Naive thymus-derived CD8-positive, alpha-beta T cell (primary cell): ENCODE measurements at regions not wholly inside any gene's neighbourhood (a gene's known extent, or its start where the extent isn't known, plus 50 kb on each side); places are given as distances from the start of the nearest gene placed in this dataset.

Source experiments
- ATAC-seq, 2 donors: fragments of 150-1000 bp; cut with Tn5 transposase in 1 of 2; sonication (Bioruptor Pico), chemical (Tn5 transposase) in 1 of 2; 1 replicate in 1 of 2; 2 replicates in 1 of 2; pipeline ENCODE4 v1.10.0; 2021; ENCODE audit warnings: mild to moderate bottlenecking in 2 of 2, moderate library complexity in 2 of 2
- POLR2A ChIA-PET: fragments of 350-600 bp; sonication (Branson Sonifier 250); formaldehyde crosslinking; loops from one replicate; lab custom pipeline; 2021; ENCODE audit warnings: antibody characterized with exemption; lab: Charles Lee
- DNase-seq, 10 donors: peaks; one replicate each; pipeline versions ENCODE4 v3.0.0 to v3.0.0-alpha.2; 2020 to 2022
- H3K27ac Mint-ChIP-seq, 10 donors: one replicate each; pipeline ENCODE4 v1.8.0; 2020 to 2022; ENCODE audit warnings: mild to moderate bottlenecking in 10 of 10, mixed read lengths in 10 of 10, moderate library complexity in 4 of 10, inconsistent platforms in 1 of 10
- H3K27me3 Mint-ChIP-seq, 5 donors: one replicate each; pipeline ENCODE4 v1.8.0; 2021 to 2022; ENCODE audit warnings: mixed read lengths in 5 of 5
- H3K36me3 Mint-ChIP-seq, 3 donors: one replicate each; pipeline ENCODE4 v1.8.0; 2020 to 2022; ENCODE audit warnings: mixed read lengths in 3 of 3, mild to moderate bottlenecking in 2 of 3, inconsistent platforms in 1 of 3
- H3K4me1 Mint-ChIP-seq, 4 donors: one replicate each; pipeline ENCODE4 v1.8.0; 2021 to 2022; ENCODE audit warnings: mixed read lengths in 4 of 4
- H3K4me3 Mint-ChIP-seq, 10 donors: one replicate each; pipeline ENCODE4 v1.8.0; 2020 to 2022; ENCODE audit warnings: mild to moderate bottlenecking in 10 of 10, mixed read lengths in 10 of 10, moderate library complexity in 6 of 10, inconsistent platforms in 1 of 10
- H3K9me3 Mint-ChIP-seq, 9 donors: one replicate each; pipeline ENCODE4 v1.8.0; 2020 to 2022; ENCODE audit warnings: mixed read lengths in 9 of 9, mild to moderate bottlenecking in 3 of 9, inconsistent platforms in 1 of 9, moderate library complexity in 1 of 9

DNA sequence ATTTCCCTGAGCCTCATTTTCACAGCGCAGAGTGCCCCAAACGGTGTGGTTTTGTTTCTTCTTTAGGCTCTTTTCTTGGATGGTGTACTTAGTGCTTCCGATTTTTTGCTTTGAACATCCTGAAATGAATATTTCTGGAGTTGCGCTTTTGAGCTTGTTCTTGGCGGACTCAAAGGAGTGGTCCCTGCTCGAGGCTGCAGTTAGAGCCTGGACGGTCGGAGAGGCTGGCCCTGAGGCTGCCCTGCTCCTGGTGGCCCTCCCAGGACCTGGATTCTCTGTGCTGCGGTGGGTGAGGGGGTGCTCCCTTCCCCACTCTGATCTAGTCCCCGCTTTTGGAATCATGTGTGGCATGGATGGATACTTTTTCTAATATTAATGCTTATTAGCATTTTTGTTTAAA, 291.8 kb upstream of the IRX4 start:
- Mint-ChIP-seq H3K4me1 (no peaks in the 10 kb centered on the region), H3K36me3 (no peaks in the 10 kb centered on the region), H3K27me3 (peaks cover 0 to 27% (median 0%) of the 10 kb centered on the region in 5 donors), H3K4me3 (no peak overlapping the region), H3K9me3 (no peaks in the 10 kb centered on the region), H3K27ac (no peak overlapping the region)
- DNase-seq (no peak), ATAC-seq (no peak)
- POLR2A ChIA-PET = no interaction called here

DNA sequence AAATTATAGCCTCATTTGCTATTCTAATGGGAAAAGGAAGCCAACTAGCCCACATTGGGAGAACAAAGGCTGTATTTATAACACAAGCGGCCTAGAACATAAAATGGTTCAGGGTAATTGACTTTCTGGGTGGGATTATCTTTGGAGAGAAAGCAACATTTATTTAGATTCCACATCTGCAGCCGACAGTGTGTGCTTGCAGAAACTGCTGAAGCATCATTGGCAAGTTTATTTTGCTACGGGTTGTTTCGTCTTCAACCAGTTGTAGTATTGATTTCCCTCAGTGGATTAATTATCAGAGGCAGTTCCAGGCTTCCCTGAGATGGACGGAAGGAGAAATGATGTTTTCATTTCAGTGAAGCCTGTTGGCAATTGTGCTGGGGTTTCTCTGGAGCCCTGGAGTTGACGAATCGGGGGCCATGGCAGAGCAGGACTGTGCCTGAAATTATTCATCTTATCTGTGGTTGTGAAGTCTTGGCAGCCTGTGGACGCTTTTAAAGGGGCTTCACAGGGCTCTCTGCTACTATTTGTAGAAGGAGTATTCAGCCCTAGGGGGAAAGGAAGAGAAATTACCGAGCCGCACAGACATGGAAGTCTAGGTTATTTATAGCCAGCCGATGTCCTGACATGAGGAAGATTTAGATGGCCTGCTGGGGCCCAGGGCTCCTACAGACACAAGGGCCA, 290.6 kb upstream of the IRX4 start:
- ATAC-seq = no peak
- Mint-ChIP-seq H3K27ac (no peak overlapping the region), H3K4me3 (no peak overlapping the region), H3K36me3 (no peaks in the 10 kb centered on the region), H3K4me1 (no peaks in the 10 kb centered on the region), H3K27me3 (peaks cover 0 to 27% (median 0%) of the 10 kb centered on the region in 5 donors), H3K9me3 (no peaks in the 10 kb centered on the region)
- POLR2A ChIA-PET = no interaction called here
- no peak for DNase-seq

DNA sequence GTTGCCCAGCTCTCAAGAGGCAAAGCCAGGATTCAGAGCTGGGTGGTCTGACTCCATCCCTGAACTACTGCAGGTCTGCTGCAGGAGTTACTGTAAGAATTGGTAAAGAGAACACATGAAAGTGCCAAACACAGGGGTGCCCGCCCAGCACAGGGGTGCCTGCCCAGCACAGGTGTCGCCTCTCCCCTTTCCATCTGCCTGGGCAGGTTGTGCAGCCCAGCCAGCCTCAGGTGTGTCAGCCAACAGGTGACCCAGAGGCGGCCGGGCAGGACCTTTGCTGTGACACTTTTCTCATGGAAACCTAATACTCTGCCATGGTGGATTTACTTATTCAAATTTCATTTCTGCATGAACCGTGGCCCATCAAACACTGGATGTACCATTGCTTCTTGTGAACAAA, 289.7 kb upstream of the IRX4 start:
- POLR2A ChIA-PET = no interaction called here
- H3K27ac Mint-ChIP-seq = no peak overlapping the region
- no peaks in the 10 kb centered on the region for H3K36me3 Mint-ChIP-seq
- H3K9me3 Mint-ChIP-seq = no peaks in the 10 kb centered on the region
- DNase-seq = no peak
- no peak overlapping the region for H3K4me3 Mint-ChIP-seq
- H3K27me3 Mint-ChIP-seq = peaks cover 0 to 27% (median 0%) of the 10 kb centered on the region in 5 donors
- ATAC-seq = no peak
- H3K4me1 Mint-ChIP-seq = no peaks in the 10 kb centered on the region

DNA sequence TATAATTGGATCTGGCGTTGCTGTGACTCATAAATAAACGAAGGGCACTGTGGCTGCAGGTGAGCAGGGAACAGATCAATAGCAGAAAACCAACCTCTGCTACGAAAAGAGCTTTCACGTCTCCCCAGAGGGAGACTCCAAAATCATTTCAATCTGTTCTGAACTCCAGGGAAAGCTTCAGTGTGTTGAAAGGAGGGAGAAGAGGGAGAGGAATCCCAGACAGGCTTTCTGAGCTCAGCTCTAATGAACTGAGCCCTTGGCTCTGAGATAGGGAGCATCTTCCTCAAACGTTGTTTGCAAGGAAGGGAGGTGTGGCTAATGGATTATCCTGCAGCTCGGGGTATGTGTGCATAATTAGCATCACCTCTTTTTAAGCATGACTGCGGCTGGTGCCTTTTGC, 288.0 kb upstream of the IRX4 start:
- no peaks in the 10 kb centered on the region for H3K4me1 Mint-ChIP-seq
- no peak overlapping the region for H3K4me3 Mint-ChIP-seq
- H3K27me3 Mint-ChIP-seq = peaks cover 0 to 27% (median under 1%) of the 10 kb centered on the region in 5 donors
- no peak overlapping the region for H3K27ac Mint-ChIP-seq
- POLR2A ChIA-PET = no interaction called here
- DNase-seq = no peak
- H3K36me3 Mint-ChIP-seq = no peaks in the 10 kb centered on the region
- H3K9me3 Mint-ChIP-seq = no peaks in the 10 kb centered on the region
- no peak for ATAC-seq

DNA sequence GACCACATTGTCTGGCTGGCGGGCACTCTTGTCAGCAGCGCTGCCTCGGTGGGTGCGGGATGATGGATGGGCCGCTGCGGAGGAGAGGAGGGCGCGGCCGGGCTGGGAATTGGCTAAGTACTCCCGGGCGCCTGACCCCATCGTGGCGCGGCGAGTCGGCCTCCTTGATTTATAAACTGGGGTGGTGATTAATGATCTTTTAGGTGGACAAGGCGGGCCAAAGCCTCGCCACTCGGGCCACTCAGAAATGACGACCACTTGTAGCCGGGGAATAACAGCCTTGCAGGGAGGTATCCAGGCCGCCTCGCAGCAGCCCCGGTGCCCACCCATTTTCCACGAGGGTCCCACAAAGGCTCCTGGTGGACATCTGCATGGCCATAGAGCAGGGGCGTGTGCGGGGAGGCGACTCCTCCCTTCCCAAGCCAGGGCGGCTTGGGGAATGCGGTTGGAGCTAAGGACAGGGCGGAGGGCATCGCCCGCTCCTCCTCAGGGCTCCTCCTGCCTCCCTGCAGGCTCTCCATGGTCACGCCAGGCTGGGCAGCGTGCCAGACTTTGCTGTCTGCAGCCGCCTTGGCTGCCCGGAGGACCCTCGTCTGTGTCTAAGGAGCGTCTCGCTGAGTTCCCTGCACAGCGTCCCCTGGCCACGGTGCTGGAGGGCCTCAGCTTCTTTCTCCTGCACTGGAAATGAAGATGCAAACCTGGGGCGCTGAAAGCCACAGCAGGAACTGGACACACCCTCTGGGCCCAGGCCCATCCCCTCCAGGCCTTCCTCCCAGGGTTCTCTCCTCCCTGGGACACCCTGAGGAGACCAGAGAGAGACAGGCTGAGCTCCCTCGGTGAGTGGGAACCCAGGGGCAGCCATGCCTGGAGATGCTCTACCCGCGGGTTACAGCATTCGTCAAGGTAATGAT, 287.4 kb upstream of the IRX4 start:
- no peak overlapping the region for H3K4me3 Mint-ChIP-seq
- POLR2A ChIA-PET = no interaction called here
- H3K4me1 Mint-ChIP-seq = no peaks in the 10 kb centered on the region

DNA sequence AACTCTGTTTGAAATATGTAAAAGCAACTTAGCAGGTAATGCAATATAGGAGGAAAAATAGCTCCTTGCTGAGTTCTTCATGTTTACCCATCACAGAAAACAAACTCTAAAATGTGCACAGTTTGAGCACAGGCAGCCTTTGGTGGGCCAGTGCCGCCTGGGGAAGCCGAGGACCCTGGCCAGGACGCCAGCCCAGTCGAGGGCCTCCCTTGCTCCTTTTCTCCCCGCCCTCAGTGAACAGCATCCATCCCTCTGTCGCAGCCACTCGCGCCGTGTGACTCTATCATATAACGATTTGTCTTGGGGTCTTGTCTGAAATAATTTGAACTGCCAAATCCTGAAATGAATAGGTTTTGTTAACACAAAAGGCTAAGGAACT, 286.7 kb upstream of the IRX4 start:
- POLR2A ChIA-PET = no interaction called here
- Mint-ChIP-seq H3K27me3 (peaks cover 0 to 32% (median 4%) of the 10 kb centered on the region in 5 donors), H3K9me3 (no peaks in the 10 kb centered on the region), H3K36me3 (no peaks in the 10 kb centered on the region), H3K4me1 (no peaks in the 10 kb centered on the region), H3K4me3 (no peak overlapping the region), H3K27ac (no peak overlapping the region)
- DNase-seq (no peak), ATAC-seq (no peak)

More for the DNA sequence above, 287.4 kb upstream of the IRX4 start:
- Mint-ChIP-seq H3K27ac (no peak overlapping the region), H3K9me3 (no peaks in the 10 kb centered on the region), H3K27me3 (peaks cover 0 to 27% (median 4%) of the 10 kb centered on the region in 5 donors), H3K36me3 (no peaks in the 10 kb centered on the region)
- ATAC-seq (no peak), DNase-seq (no peak)

DNA sequence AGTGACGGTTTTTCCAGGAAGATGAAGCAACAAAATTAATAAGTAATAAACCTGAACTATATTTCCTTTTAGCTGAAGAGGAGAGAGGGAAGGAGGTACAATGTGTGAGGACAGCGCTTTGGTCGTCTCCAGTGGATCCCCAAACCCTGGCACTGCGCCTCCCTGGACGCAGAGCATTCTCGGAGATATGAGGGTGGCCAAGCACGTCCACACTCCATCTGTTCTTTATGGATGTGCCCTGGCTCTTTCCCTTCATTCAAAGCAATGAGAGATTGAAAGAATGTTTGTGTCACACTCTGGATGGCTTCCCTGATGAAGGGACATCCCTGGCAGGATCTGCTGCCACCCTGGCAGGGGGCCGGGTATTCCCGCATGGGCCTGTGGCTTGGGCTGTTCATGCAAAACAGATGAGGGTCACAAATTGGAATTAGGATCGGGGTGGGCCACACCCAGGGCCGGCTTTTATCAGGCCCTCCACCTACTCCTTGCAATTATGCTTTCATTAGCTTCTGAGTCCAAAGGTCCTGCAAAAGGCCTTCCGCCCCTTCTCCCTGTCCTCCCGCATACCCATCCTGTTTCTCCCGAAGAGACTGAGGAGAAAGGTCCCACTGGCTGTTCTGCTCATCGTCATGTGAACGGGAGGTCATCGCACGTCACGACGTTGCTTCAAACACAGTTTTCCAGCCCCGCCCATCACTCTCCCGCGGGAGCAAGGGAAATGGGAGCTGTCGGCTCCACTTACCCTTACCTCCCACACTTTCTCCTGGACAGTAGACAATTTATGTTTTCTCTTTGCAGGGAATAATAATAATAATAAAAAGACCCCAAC, 286.1 kb upstream of the IRX4 start:
- no peaks in the 10 kb centered on the region for H3K36me3 Mint-ChIP-seq
- peaks cover 0 to 2% (median 0%) of the 10 kb centered on the region in 9 donors for H3K9me3 Mint-ChIP-seq
- ATAC-seq (no peak), DNase-seq (no peak)
- no peak overlapping the region for H3K4me3 Mint-ChIP-seq
- POLR2A ChIA-PET = no interaction called here
- peaks cover 0 to 38% (median 8%) of the 10 kb centered on the region in 5 donors for H3K27me3 Mint-ChIP-seq
- H3K4me1 Mint-ChIP-seq = peaks cover 0 to 2% (median 0%) of the 10 kb centered on the region in 4 donors
- H3K27ac Mint-ChIP-seq = no peak overlapping the region

DNA sequence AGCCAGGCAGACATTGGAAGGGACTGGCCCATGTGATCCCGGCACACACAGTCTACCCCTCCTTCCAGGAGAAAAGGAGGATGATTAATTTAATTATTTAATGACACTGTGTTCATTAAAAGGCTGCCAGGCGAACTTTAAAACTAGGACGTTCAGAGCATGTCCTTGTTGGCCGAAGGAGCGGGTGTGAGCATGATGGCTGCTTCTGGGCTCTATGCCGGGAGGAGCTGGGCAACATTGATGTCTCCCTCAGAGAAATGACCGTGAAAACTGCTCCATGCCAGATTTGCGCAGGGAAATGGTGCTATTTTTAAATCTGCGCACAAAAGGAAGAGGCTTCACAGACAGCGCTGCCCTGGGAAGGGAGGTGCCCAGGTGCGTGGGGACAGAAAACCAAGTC, 284.9 kb upstream of the IRX4 start:
- POLR2A ChIA-PET = no interaction called here
- H3K9me3 Mint-ChIP-seq = peaks cover 0 to 2% (median 0%) of the 10 kb centered on the region in 9 donors
- no peaks in the 10 kb centered on the region for H3K36me3 Mint-ChIP-seq
- peaks cover 0 to 2% (median 0%) of the 10 kb centered on the region in 4 donors for H3K4me1 Mint-ChIP-seq
- H3K27me3 Mint-ChIP-seq = peaks cover 0 to 41% (median 10%) of the 10 kb centered on the region in 5 donors
- no peak overlapping the region for H3K27ac Mint-ChIP-seq
- no peak for ATAC-seq
- DNase-seq = no peak
- H3K4me3 Mint-ChIP-seq = no peak overlapping the region

DNA sequence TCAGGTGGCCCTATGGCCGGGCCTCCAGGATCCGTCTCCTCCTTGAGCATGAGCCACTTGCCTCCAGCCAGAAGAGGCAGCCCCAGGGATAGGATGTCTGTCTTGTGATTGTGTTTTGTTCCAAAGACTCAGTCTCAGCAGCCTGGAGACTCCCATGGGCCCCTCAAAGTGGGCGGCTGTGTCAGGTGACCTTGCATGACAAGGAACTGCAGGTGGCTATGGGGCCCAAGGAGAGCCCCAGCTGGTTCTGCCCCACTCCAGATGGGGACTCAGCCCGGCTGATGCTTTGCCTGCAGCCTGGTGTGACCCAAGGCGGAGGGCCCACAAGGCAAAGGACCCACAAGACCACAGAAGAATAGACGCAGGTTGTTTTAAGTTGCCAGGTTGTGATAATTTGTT, 284.3 kb upstream of the IRX4 start:
- POLR2A ChIA-PET = no interaction called here
- H3K36me3 Mint-ChIP-seq = no peaks in the 10 kb centered on the region
- DNase-seq (no peak), ATAC-seq (no peak)
- H3K4me1 Mint-ChIP-seq = peaks cover 0 to 2% (median 0%) of the 10 kb centered on the region in 4 donors
- no peak overlapping the region for H3K27ac Mint-ChIP-seq
- peaks cover 0 to 35% (median 10%) of the 10 kb centered on the region in 5 donors for H3K27me3 Mint-ChIP-seq
- H3K4me3 Mint-ChIP-seq = no peak overlapping the region
- peaks cover 0 to 2% (median 0%) of the 10 kb centered on the region in 9 donors for H3K9me3 Mint-ChIP-seq

DNA sequence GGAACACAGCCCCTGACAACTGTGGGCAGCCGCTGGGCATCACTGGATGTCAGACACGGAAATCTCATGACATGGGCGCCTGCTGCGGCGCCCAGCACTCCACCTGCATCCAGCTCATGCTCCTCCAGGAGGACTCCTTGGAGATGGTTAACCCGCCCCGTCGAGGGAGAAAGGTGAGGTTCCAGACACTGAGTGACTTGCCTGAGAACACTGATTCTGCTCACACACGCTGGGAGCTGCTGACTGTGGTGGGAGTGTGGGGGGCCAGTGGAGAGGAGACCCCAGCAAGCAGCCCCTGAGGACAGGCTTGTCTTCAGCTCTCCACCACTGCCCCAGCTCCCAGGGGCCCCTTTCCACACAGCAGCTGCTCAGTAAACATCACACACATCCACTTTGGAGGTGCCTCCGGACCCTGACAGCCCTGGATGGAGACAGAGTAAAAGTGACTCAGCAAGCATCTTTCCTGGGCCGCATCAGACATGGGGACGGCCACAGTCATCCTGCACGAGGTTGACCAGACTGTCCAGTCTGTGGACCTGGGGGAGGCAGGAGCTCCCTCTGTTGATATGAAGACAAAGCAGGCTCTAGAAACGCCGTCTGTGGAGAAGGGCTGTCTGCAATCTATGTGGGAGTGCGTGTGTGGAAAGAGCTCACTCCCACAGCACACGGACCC, 283.7 kb upstream of the IRX4 start:
- Mint-ChIP-seq H3K27ac (no peak overlapping the region), H3K36me3 (no peaks in the 10 kb centered on the region), H3K4me3 (no peak overlapping the region), H3K4me1 (peaks cover 0 to 2% (median 0%) of the 10 kb centered on the region in 4 donors), H3K27me3 (peaks cover 0 to 35% (median 10%) of the 10 kb centered on the region in 5 donors), H3K9me3 (peaks cover 0 to 2% (median 0%) of the 10 kb centered on the region in 9 donors)
- POLR2A ChIA-PET = no interaction called here
- ATAC-seq (no peak), DNase-seq (no peak)

DNA sequence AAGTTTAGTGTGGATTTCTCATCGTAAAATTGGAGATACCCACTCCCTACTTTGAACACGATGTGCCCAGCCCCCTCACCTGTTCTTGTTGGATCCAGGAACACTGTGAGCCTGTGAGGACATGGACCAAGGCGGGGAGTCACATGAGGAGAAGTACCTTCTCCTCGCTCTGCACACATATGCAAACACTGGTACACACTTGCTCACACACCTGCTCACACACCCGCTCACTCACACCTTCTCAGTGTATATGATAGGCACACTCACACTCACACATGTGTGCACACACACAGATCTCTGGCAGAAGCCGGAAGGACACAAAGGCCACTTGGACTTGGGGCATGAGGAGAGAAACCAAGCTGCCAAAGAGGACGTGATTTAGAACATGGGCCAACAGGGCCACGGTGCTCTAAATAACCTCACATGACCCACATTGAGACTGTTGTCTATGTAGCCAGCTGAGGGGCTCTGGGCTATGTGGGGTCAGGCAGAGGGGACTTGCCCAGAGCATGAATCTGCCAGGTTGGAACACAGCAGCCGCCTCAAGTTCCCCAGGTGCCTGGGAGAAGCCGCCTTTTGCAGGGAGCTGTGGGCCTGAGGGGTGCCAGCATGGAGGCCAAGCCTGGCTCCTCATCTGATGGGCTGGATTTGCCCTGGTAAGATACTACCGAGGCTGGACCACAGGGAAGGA, 283.0 kb upstream of the IRX4 start:
- Mint-ChIP-seq H3K9me3 (peaks cover 0 to 2% (median 0%) of the 10 kb centered on the region in 9 donors), H3K36me3 (no peaks in the 10 kb centered on the region), H3K27ac (no peak overlapping the region), H3K4me3 (no peak overlapping the region), H3K27me3 (peaks cover 0 to 29% (median 10%) of the 10 kb centered on the region in 5 donors), H3K4me1 (peaks cover 0 to 2% (median 0%) of the 10 kb centered on the region in 4 donors)
- ATAC-seq (no peak), DNase-seq (no peak)
- POLR2A ChIA-PET = no interaction called here

DNA sequence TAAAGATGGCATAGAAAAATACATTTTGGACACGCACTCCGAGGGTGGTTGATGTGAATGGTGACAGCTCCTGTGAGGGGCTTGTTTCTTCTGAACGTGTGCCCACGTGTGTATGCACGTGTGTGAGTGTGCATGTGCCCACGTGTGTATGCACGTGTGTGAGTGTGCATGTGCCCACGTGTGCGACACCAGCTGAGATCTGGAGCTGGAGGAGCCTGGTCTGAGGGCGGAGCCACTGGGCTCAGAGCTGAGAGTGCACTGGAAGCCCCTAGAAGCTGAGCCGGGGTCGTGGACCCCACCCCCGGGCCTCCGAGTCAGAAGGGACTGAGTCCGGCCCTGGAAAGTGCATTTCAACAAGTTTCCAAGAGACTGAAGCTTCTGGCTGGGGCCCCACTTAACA, 282.5 kb upstream of the IRX4 start:
- peaks cover 0 to 2% (median 0%) of the 10 kb centered on the region in 9 donors for H3K9me3 Mint-ChIP-seq
- H3K36me3 Mint-ChIP-seq = no peaks in the 10 kb centered on the region
- DNase-seq (no peak), ATAC-seq (no peak)
- H3K4me3 Mint-ChIP-seq = no peak overlapping the region
- POLR2A ChIA-PET = no interaction called here
- H3K4me1 Mint-ChIP-seq = peaks cover 0 to 2% (median 0%) of the 10 kb centered on the region in 4 donors
- peaks cover 0 to 23% (median 10%) of the 10 kb centered on the region in 5 donors for H3K27me3 Mint-ChIP-seq
- no peak overlapping the region for H3K27ac Mint-ChIP-seq
